HG02678 (cell line): ENCODE measurements at regions not wholly inside any gene's neighbourhood (a gene's known extent, or its start where the extent isn't known, plus 50 kb on each side); places are given as distances from the start of the nearest gene placed in this dataset.

Source experiments
- ATAC-seq: cut with Tn5 transposase; IDR thresholded peaks from one replicate; pipeline ENCODE4 v1.9.1; 2021; ENCODE audit warnings: mild to moderate bottlenecking, moderate library complexity; ENCODE audit not compliant: unreplicated experiment

GRCh38 chr7:19455623-19456022, 253.2 kb downstream of the POLR1F start:
- ATAC-seq, result no peak

- ATAC-seq, result no peak
These were observed 260.7 kb downstream of the POLR1F start for GRCh38 chr7:19448091-19448490.

- ATAC-seq, result no peak
These were observed 266.6 kb downstream of the POLR1F start for GRCh38 chr7:19442016-19442785.

- no peak for ATAC-seq
These were observed 269.3 kb downstream of the POLR1F start for GRCh38 chr7:19439517-19439916.

GRCh38 chr7:19437446-19437845, 271.4 kb downstream of the POLR1F start:
- no peak for ATAC-seq

GRCh38 chr7:19427944-19428343, 280.9 kb downstream of the POLR1F start:
- ATAC-seq, result no peak

GRCh38 chr7:19421861-19422260, 276.6 kb upstream of the FERD3L start:
- ATAC-seq, result no peak

GRCh38 chr7:19417231-19417630, 272.0 kb upstream of the FERD3L start:
- ATAC-seq, result no peak

- no peak for ATAC-seq
These were observed 269.9 kb upstream of the FERD3L start for GRCh38 chr7:19415123-19415522.

- no peak for ATAC-seq
These were observed 268.3 kb upstream of the FERD3L start for GRCh38 chr7:19413443-19413965.

GRCh38 chr7:19410691-19411090, 265.5 kb upstream of the FERD3L start:
- ATAC-seq, result no peak

- no peak for ATAC-seq
These were observed 264.9 kb upstream of the FERD3L start for GRCh38 chr7:19410106-19410505.

- no peak for ATAC-seq
These were observed 263.5 kb upstream of the FERD3L start for GRCh38 chr7:19408706-19409220.

GRCh38 chr7:19407270-19407669, 262.0 kb upstream of the FERD3L start:
- no peak for ATAC-seq

- ATAC-seq, result no peak
These were observed 260.3 kb upstream of the FERD3L start for GRCh38 chr7:19405541-19405940.

GRCh38 chr7:19404912-19405329, 259.7 kb upstream of the FERD3L start:
- ATAC-seq, result no peak

- ATAC-seq, result no peak
These were observed 258.5 kb upstream of the FERD3L start for GRCh38 chr7:19403691-19404090.

- ATAC-seq, result no peak
These were observed 256.2 kb upstream of the FERD3L start for GRCh38 chr7:19401461-19401860.

GRCh38 chr7:19400758-19401254, 255.6 kb upstream of the FERD3L start:
- no peak for ATAC-seq

- ATAC-seq, result peak; percentile 83
These were observed 252.7 kb upstream of the FERD3L start for GRCh38 chr7:19397911-19398310.

- ATAC-seq, result no peak
These were observed 247.0 kb upstream of the FERD3L start for GRCh38 chr7:19392246-19392645.

- ATAC-seq, result no peak
These were observed 245.6 kb upstream of the FERD3L start for GRCh38 chr7:19390795-19391194.
